ENCODE measurements at regions not wholly inside any gene's neighbourhood (a gene's known extent, or its start where the extent isn't known, plus 50 kb on each side); places are given as distances from the start of the nearest gene placed in this dataset.

DNA sequence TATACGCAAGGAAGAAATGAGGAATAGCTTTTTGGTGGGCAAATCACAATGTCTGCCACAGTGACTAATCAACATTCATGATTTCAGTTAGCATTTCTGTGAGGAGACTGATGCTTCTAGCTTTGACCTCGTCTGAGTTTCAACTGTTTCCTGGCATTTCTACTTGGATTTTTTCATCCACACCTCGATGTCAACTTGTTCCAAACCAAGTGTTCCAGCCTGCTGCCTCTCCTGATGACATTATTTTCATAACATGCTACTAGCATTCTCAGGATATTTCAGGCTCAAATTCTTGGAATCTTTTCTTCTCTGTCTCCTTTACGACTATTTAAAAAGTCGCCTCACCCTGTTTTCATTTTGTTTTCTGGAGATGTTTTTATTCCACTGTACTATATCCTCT, 90.3 kb upstream of the TEX13D start:
- TF ChIP-seq POLR2AphosphoS5 (IDR thresholded peaks at IDR 0.05; ENCODE audit: low read depth): no peak
- TF ChIP-seq CTCF (IDR thresholded peaks at IDR 0.05; ENCODE audit: insufficient read depth, low read length): no peak
